Gastrocnemius medialis (tissue), 4 donors: ENCODE measurements at regions not wholly inside any gene's neighbourhood (a gene's known extent, or its start where the extent isn't known, plus 50 kb on each side); places are given as distances from the start of the nearest gene placed in this dataset.
A peak's percentile ranks its signal among the peaks of the same experiment; 100 is the strongest.
"Not testable (repeated sequence)": the region's sequence is repeated elsewhere in the genome, so short reads cannot be mapped to it uniquely, and the experiment has no call there.

Experiments
- ATAC-seq, 2 donors: fragments of 150-250 bp; one replicate each; pipeline ENCODE4 v1.9.1; 2016
- DNase-seq, 2 donors: peaks; one replicate each; pipeline ENCODE4 v3.0.0-alpha.2; 2019
- H3K27ac ChIP-seq, 4 donors: fragments of 200-600 bp; sonication (generic); 1 replicate in 1 of 4; 2 replicates in 3 of 4; pipeline ENCODE4 v1.5.1; 2016 to 2018; ENCODE audit warnings: mild to moderate bottlenecking in 2 of 4, moderate library complexity in 1 of 4
- H3K27me3 ChIP-seq, 3 donors: fragments of 200-600 bp; sonication (generic) in 2 of 3; 1 replicate in 1 of 3; 2 replicates in 2 of 3; pipeline versions ENCODE4 v1.5.1 to v1.6.0; 2016 to 2019; ENCODE audit warnings: mild to moderate bottlenecking in 1 of 3, moderate library complexity in 1 of 3
- H3K36me3 ChIP-seq, 2 donors: fragments of 200-600 bp; sonication (generic) in 1 of 2; one replicate each; pipeline ENCODE4 v1.5.1; 2017 to 2018
- H3K4me1 ChIP-seq, 2 donors: fragments of 200-600 bp; sonication (generic) in 1 of 2; one replicate each; pipeline ENCODE4 v1.5.1; 2016 to 2017; ENCODE audit warnings: mild to moderate bottlenecking in 2 of 2
- H3K4me3 ChIP-seq, 4 donors: fragments of 200-600 bp; sonication (generic) in 3 of 4; 1 replicate in 1 of 4; 2 replicates in 3 of 4; pipeline ENCODE4 v1.5.1; 2016 to 2019; ENCODE audit warnings: mild to moderate bottlenecking in 2 of 4
- H3K9me3 ChIP-seq, 3 donors: fragments of 200-600 bp; sonication (generic) in 2 of 3; 1 replicate in 1 of 3; 2 replicates in 2 of 3; pipeline ENCODE4 v1.5.1; 2016 to 2019
- CTCF ChIP-seq, 5 experiments: fragments of 450-650 bp in 3 of 5; fragments of 200-600 bp in 2 of 5; sonication (generic) in 2 of 5; IDR thresholded peaks in 4 of 5; conservative IDR thresholded peaks in 1 of 5; 1 replicate in 4 of 5; 2 replicates in 1 of 5; pipeline ENCODE4 v1.5.1; 2016 to 2019; ENCODE audit warnings: antibody characterized with exemption in 5 of 5, mild to moderate bottlenecking in 3 of 5, moderate library complexity in 3 of 5
- POLR2A ChIP-seq, 2 donors: fragments of 450-650 bp; IDR thresholded peaks; one replicate each; pipeline ENCODE4 v1.6.1; 2017; ENCODE audit warnings: antibody characterized with exemption in 2 of 2, mild to moderate bottlenecking in 2 of 2, moderate library complexity in 2 of 2
- in situ Hi-C, 4 donors: fragments of 200-750 bp; cut with MboI; loops; one replicate each; pipeline versions ENCODE4 v1.15.0 to v1.8.0; 2017; ENCODE audit warnings: low sequenced_read_pairs in 4 of 4
- intact Hi-C: fragments of 100-400 bp; cut with DNase I; formaldehyde crosslinking; loops from one replicate; pipeline ENCODE4 v1.15.1; 2023; ENCODE audit warnings: low total_unique reads

DNA sequence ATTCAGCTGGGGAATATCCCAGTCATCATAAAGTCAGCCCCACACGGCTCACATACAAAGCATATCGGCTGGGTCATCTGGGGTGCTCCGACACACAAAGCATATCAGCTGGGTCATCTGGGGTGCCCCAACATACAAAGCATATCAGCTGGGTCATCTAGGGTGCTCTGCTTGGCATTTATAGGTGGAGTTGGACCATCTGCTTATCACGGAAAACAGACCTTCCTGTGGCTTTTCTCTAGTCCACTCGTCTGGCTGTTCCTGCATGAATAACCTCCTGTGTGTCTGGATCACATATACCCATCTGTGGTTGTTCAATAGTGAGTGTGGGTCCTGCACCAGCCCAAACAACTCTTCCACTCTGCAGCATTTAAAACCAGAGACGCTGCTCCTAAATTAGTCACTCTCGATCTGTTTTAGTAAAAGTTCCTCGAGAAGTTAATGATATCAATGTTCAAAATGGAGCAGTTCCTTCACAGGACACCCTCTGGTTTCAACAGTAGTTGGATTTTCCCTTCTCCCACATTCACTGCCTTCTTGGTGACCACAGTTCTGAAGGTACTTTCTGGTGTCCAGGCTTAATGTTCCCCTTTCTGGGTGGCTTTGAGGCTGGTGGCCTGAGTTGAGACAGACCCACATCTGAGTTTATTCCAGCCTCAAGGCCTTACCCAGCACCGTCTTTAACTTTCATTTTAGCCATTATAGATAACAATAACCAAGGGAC is 70.0 kb upstream of the FRG1 start:
- Histone ChIP-seq H3K4me3 (no peak overlapping the region), H3K4me1 (no peaks in the 10 kb centered on the region), H3K9me3 (no peaks in the 10 kb centered on the region), H3K27me3 (no peaks in the 10 kb centered on the region), H3K36me3 (no peaks in the 10 kb centered on the region), H3K27ac (no peak overlapping the region)
- DNase-seq (no peak), ATAC-seq (no peak)
- intact Hi-C loops: no loop called here
- TF ChIP-seq CTCF (IDR thresholded peaks at IDR 0.05 in 4 of 5, conservative IDR thresholded peaks at IDR 0.05 in 1 of 5) (no peak), POLR2A (IDR thresholded peaks at IDR 0.05) (no peak)
- in situ Hi-C loops: no loop called here

DNA sequence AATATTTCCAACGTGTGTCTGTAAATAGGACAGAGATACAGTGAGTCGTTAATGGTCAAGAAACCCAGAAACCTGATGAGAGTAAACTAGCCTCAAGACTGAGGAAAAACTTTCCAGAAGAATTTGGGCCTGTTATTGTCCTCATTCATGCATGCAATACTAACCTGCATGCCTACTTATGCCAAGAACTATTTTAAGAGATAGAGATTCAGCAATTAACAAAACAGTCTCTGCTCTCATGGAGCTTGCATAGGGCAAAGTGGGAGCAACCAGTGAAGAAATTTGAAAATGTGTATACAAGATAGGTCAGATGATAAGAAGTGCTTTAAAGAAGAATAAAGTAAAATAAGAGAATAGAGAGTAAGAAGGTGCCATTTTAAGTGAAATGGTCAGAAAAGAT is 66.1 kb upstream of the FRG1 start:
- DNase-seq (no peak), ATAC-seq (no peak)
- Histone ChIP-seq H3K4me1 (no peaks in the 10 kb centered on the region), H3K27ac (no peak overlapping the region), H3K4me3 (no peak overlapping the region), H3K36me3 (no peaks in the 10 kb centered on the region), H3K27me3 (no peaks in the 10 kb centered on the region), H3K9me3 (no peaks in the 10 kb centered on the region)
- TF ChIP-seq POLR2A (IDR thresholded peaks at IDR 0.05) (no peak), CTCF (IDR thresholded peaks at IDR 0.05 in 4 of 5, conservative IDR thresholded peaks at IDR 0.05 in 1 of 5) (no peak)
- in situ Hi-C loops: no loop called here
- intact Hi-C loops: no loop called here

DNA sequence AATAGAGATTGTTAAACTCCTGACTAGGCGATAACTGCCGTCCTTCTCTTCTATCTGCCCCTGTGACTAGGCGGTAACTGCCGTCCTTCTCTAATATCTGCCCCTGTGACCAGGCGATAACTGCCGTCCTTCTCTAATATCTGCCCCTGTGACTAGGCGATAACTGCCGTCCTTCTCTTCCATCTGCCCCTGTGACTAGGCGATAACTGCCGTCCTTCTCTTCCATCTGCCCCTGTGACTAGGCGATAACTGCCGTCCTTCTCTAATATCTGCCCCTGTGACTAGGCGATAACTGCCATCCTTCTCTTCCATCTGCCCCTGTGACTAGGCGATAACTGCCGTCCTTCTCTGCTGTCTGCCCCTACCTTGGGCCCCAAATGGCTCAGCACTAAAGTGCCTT is 59.5 kb upstream of the FRG1 start:
- peak; percentile 2 to 12 for DNase-seq
- H3K27ac ChIP-seq, in situ Hi-C loops, H3K27me3 ChIP-seq, H3K9me3 ChIP-seq, ATAC-seq, H3K36me3 ChIP-seq, intact Hi-C loops, H3K4me1 ChIP-seq, H3K4me3 ChIP-seq: not testable (repeated sequence)

- intact Hi-C loops, in situ Hi-C loops, H3K4me3 ChIP-seq, H3K36me3 ChIP-seq, DNase-seq, H3K27me3 ChIP-seq, H3K4me1 ChIP-seq, H3K9me3 ChIP-seq, H3K27ac ChIP-seq, ATAC-seq: not testable (repeated sequence)
Observed at GRCh38 chr4:189888407-189888806, 52.3 kb upstream of the FRG1 start.
